ENCODE measurements at regions not wholly inside any gene's neighbourhood (a gene's known extent, or its start where the extent isn't known, plus 50 kb on each side); places are given as distances from the start of the nearest gene placed in this dataset.

DNA sequence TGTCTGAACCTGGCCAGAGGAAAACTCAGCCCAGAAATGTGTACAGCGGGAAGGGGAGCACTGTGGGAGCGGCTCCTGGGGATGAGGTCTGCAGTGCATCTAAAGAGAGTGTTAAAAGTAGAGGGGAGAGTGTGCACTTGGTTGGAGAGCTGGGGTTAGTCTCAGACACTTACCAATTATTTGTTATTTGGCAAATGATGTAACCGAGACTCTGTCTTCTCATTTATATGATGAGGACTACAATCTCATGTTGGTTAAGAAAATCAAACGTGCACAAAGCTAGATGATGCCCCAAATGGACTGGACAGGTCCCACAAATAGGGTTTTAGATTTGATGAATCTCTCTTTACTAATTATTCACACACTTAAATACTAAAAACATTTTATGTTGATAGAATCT lies 962.4 kb downstream of the GATA3 start:
- Histone ChIP-seq H3K36me3 (no peaks in the 10 kb centered on the region), H3K27ac (no peak overlapping the region), H3K9me3 (no peaks in the 10 kb centered on the region), H3K4me1 (peaks cover 0 to 11% (median 6%) of the 10 kb centered on the region in 4 donors), H3K4me3 (no peak overlapping the region), H3K27me3 (no peaks in the 10 kb centered on the region)
- DNase-seq: no peak
- TF ChIP-seq POLR2AphosphoS5 (IDR thresholded peaks at IDR 0.05): no peak
- TF ChIP-seq POLR2A (IDR thresholded peaks at IDR 0.05): no peak
- TF ChIP-seq EP300 (IDR thresholded peaks at IDR 0.05): no peak
- TF ChIP-seq, protein P1, sequence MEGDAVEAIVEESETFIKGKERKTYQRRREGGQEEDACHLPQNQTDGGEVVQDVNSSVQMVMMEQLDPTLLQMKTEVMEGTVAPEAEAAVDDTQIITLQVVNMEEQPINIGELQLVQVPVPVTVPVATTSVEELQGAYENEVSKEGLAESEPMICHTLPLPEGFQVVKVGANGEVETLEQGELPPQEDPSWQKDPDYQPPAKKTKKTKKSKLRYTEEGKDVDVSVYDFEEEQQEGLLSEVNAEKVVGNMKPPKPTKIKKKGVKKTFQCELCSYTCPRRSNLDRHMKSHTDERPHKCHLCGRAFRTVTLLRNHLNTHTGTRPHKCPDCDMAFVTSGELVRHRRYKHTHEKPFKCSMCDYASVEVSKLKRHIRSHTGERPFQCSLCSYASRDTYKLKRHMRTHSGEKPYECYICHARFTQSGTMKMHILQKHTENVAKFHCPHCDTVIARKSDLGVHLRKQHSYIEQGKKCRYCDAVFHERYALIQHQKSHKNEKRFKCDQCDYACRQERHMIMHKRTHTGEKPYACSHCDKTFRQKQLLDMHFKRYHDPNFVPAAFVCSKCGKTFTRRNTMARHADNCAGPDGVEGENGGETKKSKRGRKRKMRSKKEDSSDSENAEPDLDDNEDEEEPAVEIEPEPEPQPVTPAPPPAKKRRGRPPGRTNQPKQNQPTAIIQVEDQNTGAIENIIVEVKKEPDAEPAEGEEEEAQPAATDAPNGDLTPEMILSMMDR (IDR thresholded peaks at IDR 0.05): no peak
- WGBS, 2 donors: 75 to 90% methylated on average over 4 of the region's 4 CpGs
- intact Hi-C loops (cut with DNase I): no loop called here

DNA sequence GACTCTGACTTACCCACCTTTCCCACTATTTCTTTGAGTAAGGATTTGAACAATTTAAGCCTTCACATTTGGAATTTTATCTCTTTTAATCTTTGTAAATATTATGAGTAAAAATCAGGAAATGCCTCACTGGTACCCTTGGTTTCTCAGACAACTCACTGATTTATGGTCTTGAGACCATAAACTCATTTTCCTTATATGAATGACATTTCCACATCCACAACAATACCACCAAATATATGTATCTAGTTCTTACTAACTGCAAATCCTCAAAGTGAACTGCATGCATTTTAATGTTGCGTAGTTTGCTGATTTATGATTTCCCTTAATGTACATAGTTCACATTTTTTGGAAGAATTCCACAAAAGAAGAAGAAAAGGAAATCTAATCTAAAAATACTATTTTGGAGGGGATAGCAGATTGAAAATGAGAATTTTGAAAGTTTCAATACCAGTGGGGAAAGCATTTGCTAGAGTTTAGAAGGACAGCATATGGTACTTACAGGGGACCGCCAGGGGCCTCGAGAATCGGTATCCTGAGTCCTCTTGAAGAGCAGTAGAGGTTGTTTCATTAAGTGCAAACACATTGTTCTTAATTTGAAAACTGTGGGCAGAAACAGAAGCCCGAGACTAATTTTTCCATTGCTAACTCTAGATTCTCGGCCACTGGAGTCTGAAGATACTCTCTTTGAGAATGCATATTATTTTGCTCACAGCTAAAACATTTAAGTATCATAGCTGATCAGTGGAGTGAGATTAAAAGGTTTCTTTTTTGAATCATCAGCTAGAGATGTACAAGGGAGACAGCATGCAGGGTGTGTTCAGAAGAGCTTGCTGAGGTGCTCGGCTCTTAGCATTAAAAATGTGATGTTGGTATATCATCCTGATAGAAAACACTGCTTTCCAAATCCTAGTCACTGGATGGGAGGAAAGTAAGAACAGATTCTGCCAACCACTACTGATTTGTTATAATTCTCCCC lies 964.0 kb downstream of the GATA3 start:
- intact Hi-C loops (cut with DNase I): no loop called here
- TF ChIP-seq, protein P1 (IDR thresholded peaks at IDR 0.05): no peak
- TF ChIP-seq POLR2AphosphoS5 (IDR thresholded peaks at IDR 0.05) (no peak), POLR2A (IDR thresholded peaks at IDR 0.05) (no peak), EP300 (IDR thresholded peaks at IDR 0.05) (no peak)
- H3K4me1 ChIP-seq: no peaks in the 10 kb centered on the region
- H3K36me3 ChIP-seq: no peaks in the 10 kb centered on the region
- no peak overlapping the region for H3K4me3 ChIP-seq
- no peaks in the 10 kb centered on the region for H3K27me3 ChIP-seq
- DNase-seq: no peak
- 79 to 83% methylated on average over 7 of the region's 7 CpGs for WGBS, 2 donors
- H3K27ac ChIP-seq: no peak overlapping the region
- no peaks in the 10 kb centered on the region for H3K9me3 ChIP-seq

DNA sequence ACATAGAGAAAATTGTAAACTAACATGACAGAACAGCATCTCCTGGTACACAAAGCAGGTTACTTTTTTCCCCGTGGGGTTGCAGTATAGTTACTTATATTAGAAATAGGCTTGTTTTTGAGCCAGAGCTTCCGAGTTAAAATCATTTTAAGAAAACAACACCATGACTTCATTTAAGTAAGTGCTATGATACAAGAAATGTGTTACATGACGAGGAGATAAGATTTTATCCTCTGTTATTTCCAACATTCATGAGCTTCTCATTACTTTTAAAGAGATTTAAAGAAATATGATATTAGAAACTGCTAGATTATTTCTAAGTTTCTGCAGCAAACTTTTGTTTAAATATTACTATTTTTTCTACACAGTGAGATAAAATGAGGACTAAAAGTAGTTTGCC lies 968.7 kb downstream of the GATA3 start:
- intact Hi-C loops (cut with DNase I): no loop called here
- H3K27ac ChIP-seq: no peak overlapping the region
- H3K4me3 ChIP-seq: no peak overlapping the region
- 64 to 81% methylated on average over 3 of the region's 3 CpGs for WGBS, 2 donors
- no peaks in the 10 kb centered on the region for H3K9me3 ChIP-seq
- no peak for DNase-seq
- no peak for TF ChIP-seq EP300 (IDR thresholded peaks at IDR 0.05)
- TF ChIP-seq POLR2A (IDR thresholded peaks at IDR 0.05): no peak
- no peak for TF ChIP-seq POLR2AphosphoS5 (IDR thresholded peaks at IDR 0.05)
- TF ChIP-seq, protein P1 (IDR thresholded peaks at IDR 0.05): no peak
- H3K36me3 ChIP-seq: no peaks in the 10 kb centered on the region
- H3K4me1 ChIP-seq: no peaks in the 10 kb centered on the region
- no peaks in the 10 kb centered on the region for H3K27me3 ChIP-seq

DNA sequence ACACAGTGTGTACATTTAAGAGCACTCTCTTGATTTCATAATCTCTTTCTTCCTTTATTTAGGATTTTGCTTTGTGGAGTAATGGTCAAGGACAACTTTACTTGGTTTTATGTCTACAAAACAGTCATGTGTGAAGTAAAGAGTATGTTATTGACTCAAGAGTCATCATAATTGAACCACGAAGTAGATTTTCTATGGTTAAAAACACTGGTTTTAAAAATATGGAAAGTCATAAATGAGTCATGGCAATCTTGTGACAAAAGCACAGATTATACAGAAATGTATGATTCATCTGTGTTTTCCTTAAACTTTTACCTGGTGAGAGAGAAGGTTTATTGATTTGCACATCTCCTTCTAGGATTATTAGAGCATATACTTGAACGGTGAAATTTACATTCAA lies 969.7 kb downstream of the GATA3 start:
- TF ChIP-seq POLR2AphosphoS5 (IDR thresholded peaks at IDR 0.05) (no peak), EP300 (IDR thresholded peaks at IDR 0.05) (no peak), POLR2A (IDR thresholded peaks at IDR 0.05) (no peak)
- TF ChIP-seq, protein P1 (IDR thresholded peaks at IDR 0.05): no peak
- intact Hi-C loops (cut with DNase I): no loop called here

More for the DNA sequence above, 969.7 kb downstream of the GATA3 start:
- no peak for DNase-seq
- Histone ChIP-seq H3K36me3 (no peaks in the 10 kb centered on the region), H3K9me3 (no peaks in the 10 kb centered on the region), H3K27ac (no peak overlapping the region), H3K4me3 (no peak overlapping the region), H3K4me1 (no peaks in the 10 kb centered on the region), H3K27me3 (no peaks in the 10 kb centered on the region)
- WGBS, 2 donors: 39 to 70% methylated on average over 2 of the region's 2 CpGs
